GM12872 (cell line): ENCODE measurements at regions not wholly inside any gene's neighbourhood (a gene's known extent, or its start where the extent isn't known, plus 50 kb on each side); places are given as distances from the start of the nearest gene placed in this dataset.

Experiments used
- TF ChIP-seq, protein P1 (sequence below): IDR thresholded peaks from 3 replicates; pipeline ENCODE4 v1.5.1; 2011; ENCODE audit warnings: low read depth, mild to moderate bottlenecking, low read length, moderate library complexity; ENCODE audit not compliant: insufficient read depth

DNA sequence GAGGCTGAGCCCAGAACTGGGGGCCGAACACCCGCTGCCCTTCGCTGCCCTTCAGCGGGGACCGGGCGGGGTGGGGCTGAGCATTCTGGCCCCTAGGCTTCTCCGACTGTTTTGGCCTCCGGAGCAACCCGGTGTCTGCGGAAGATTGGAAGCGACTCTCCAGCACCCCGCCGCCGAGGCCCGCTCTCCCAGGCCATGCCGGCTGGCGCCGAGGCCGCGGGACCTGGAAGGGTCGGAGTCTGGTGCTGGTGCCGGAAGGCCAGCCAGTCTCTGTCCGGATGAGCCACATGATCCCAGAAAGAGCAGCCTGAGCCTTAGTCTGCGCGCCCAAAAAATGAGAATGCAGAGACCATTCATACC lies 272.0 kb downstream of the FOXD2 start:
- TF ChIP-seq, protein P1, sequence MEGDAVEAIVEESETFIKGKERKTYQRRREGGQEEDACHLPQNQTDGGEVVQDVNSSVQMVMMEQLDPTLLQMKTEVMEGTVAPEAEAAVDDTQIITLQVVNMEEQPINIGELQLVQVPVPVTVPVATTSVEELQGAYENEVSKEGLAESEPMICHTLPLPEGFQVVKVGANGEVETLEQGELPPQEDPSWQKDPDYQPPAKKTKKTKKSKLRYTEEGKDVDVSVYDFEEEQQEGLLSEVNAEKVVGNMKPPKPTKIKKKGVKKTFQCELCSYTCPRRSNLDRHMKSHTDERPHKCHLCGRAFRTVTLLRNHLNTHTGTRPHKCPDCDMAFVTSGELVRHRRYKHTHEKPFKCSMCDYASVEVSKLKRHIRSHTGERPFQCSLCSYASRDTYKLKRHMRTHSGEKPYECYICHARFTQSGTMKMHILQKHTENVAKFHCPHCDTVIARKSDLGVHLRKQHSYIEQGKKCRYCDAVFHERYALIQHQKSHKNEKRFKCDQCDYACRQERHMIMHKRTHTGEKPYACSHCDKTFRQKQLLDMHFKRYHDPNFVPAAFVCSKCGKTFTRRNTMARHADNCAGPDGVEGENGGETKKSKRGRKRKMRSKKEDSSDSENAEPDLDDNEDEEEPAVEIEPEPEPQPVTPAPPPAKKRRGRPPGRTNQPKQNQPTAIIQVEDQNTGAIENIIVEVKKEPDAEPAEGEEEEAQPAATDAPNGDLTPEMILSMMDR: no peak

DNA sequence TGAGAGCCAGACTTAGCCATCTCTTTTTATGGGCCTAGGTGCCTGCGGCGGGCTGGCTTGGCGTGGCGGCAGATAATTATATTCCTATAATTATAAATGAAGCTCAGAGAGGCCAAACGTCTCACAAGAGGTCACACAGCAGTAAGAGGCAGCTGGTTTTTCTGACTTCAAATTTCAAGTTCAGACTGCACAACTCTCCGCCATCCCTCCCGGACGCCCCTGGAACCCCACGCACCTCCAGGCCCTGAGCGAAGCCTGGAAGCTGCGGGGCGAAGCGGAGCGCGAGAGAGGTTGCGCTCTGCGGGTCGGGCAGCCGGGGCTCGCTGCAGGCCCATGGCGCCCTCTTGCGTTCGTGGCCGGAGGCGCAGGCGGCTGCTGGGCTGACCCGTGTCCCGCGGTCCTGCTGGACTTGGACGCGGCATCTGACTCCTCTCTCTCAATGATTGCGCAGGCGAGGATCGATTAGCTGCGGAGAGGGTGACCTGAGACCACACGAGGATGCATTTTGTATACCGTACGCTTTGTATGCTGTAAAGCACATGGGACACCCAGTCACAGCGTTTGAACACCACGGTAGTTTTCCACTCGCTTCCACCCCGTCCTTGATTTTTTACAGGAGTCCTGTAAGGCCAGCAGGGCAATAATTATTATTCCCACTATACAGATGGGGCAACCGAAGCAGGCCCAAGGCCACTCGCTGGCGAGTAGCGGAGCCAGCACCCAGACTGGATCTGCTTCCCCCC lies 272.7 kb downstream of the FOXD2 start:
- TF ChIP-seq, protein P1: peak; percentile 97
